ENCODE measurements at regions not wholly inside any gene's neighbourhood (a gene's known extent, or its start where the extent isn't known, plus 50 kb on each side); places are given as distances from the start of the nearest gene placed in this dataset.

GRCh38 chrX:115486510-115486909 lies 74.5 kb upstream of the PLS3 start:
- DNase-seq (ENCODE audit: low spot score), result no peak
- Mint-ChIP-seq H3K4me3 (ENCODE audit: unreplicated experiment) (no peak overlapping the region), H3K36me3 (ENCODE audit: low read depth, unreplicated experiment) (no peaks in the 10 kb centered on the region), H3K4me1 (ENCODE audit: unreplicated experiment) (no peaks in the 10 kb centered on the region), H3K27me3 (ENCODE audit: unreplicated experiment) (no peaks in the 10 kb centered on the region), H3K27ac (ENCODE audit: unreplicated experiment) (no peak overlapping the region), H3K9me3 (ENCODE audit: unreplicated experiment) (no peaks in the 10 kb centered on the region)
- TF ChIP-seq CTCF (IDR thresholded peaks at IDR 0.05; ENCODE audit: unreplicated experiment), result no peak

GRCh38 chrX:115487608-115488007 lies 73.4 kb upstream of the PLS3 start:
- Mint-ChIP-seq H3K27me3 (ENCODE audit: unreplicated experiment) (no peaks in the 10 kb centered on the region), H3K27ac (ENCODE audit: unreplicated experiment) (no peak overlapping the region), H3K9me3 (ENCODE audit: unreplicated experiment) (no peaks in the 10 kb centered on the region), H3K4me3 (ENCODE audit: unreplicated experiment) (no peak overlapping the region), H3K36me3 (ENCODE audit: low read depth, unreplicated experiment) (no peaks in the 10 kb centered on the region), H3K4me1 (ENCODE audit: unreplicated experiment) (no peaks in the 10 kb centered on the region)
- TF ChIP-seq CTCF (IDR thresholded peaks at IDR 0.05; ENCODE audit: unreplicated experiment), result no peak
- no peak for DNase-seq (ENCODE audit: low spot score)

GRCh38 chrX:115490814-115491213 lies 70.2 kb upstream of the PLS3 start:
- Mint-ChIP-seq H3K4me3 (ENCODE audit: unreplicated experiment) (no peak overlapping the region), H3K9me3 (ENCODE audit: unreplicated experiment) (no peaks in the 10 kb centered on the region), H3K27me3 (ENCODE audit: unreplicated experiment) (no peaks in the 10 kb centered on the region), H3K36me3 (ENCODE audit: low read depth, unreplicated experiment) (no peaks in the 10 kb centered on the region), H3K4me1 (ENCODE audit: unreplicated experiment) (no peaks in the 10 kb centered on the region), H3K27ac (ENCODE audit: unreplicated experiment) (no peak overlapping the region)
- TF ChIP-seq CTCF (IDR thresholded peaks at IDR 0.05; ENCODE audit: unreplicated experiment), result no peak
- no peak for DNase-seq (ENCODE audit: low spot score)

- H3K4me1 Mint-ChIP-seq (ENCODE audit: unreplicated experiment), result no peaks in the 10 kb centered on the region
- H3K27ac Mint-ChIP-seq (ENCODE audit: unreplicated experiment), result no peak overlapping the region
- no peak overlapping the region for H3K4me3 Mint-ChIP-seq (ENCODE audit: unreplicated experiment)
- no peaks in the 10 kb centered on the region for H3K27me3 Mint-ChIP-seq (ENCODE audit: unreplicated experiment)
- H3K9me3 Mint-ChIP-seq (ENCODE audit: unreplicated experiment), result no peaks in the 10 kb centered on the region
- H3K36me3 Mint-ChIP-seq (ENCODE audit: low read depth, unreplicated experiment), result no peaks in the 10 kb centered on the region
- DNase-seq (ENCODE audit: low spot score), result no peak
- TF ChIP-seq CTCF (IDR thresholded peaks at IDR 0.05; ENCODE audit: unreplicated experiment), result no peak
These were observed 69.2 kb upstream of the PLS3 start for GRCh38 chrX:115491766-115492165.

GRCh38 chrX:115493015-115493414 lies 68.0 kb upstream of the PLS3 start:
- no peak for DNase-seq (ENCODE audit: low spot score)
- Mint-ChIP-seq H3K9me3 (ENCODE audit: unreplicated experiment) (no peaks in the 10 kb centered on the region), H3K27ac (ENCODE audit: unreplicated experiment) (no peak overlapping the region), H3K4me3 (ENCODE audit: unreplicated experiment) (no peak overlapping the region), H3K4me1 (ENCODE audit: unreplicated experiment) (no peaks in the 10 kb centered on the region), H3K36me3 (ENCODE audit: low read depth, unreplicated experiment) (no peaks in the 10 kb centered on the region), H3K27me3 (ENCODE audit: unreplicated experiment) (no peaks in the 10 kb centered on the region)
- TF ChIP-seq CTCF (IDR thresholded peaks at IDR 0.05; ENCODE audit: unreplicated experiment), result no peak

Data from endothelial cell (in vitro differentiated cells).